Spinal cord (tissue), 9 donors: ENCODE measurements at regions not wholly inside any gene's neighbourhood (a gene's known extent, or its start where the extent isn't known, plus 50 kb on each side); places are given as distances from the start of the nearest gene placed in this dataset.
"Not testable (repeated sequence)": the region's sequence is repeated elsewhere in the genome, so short reads cannot be mapped to it uniquely, and the experiment has no call there.

ENCODE experiments used
- DNase-seq, 6 donors: peaks; one replicate each; pipeline versions ENCODE4 v3.0.0 to v3.0.0-alpha.2; 2013 to 2015; ENCODE audit warnings: low spot score in 6 of 6, low read depth in 4 of 6
- H3K27ac ChIP-seq: one replicate; pipeline ENCODE4 v1.5.1; 2013; ENCODE audit warnings: low read depth, low read length, control low read depth
- H3K27me3 ChIP-seq: one replicate; pipeline ENCODE4 v1.6.1; 2013; ENCODE audit warnings: low read length; ENCODE audit not compliant: control insufficient read depth, insufficient read depth
- H3K36me3 ChIP-seq: one replicate; pipeline ENCODE4 v1.6.1; 2013; ENCODE audit warnings: low read length; ENCODE audit not compliant: control insufficient read depth, insufficient read depth
- H3K4me1 ChIP-seq: one replicate; pipeline ENCODE4 v1.6.1; 2013; ENCODE audit warnings: low read length; ENCODE audit not compliant: control insufficient read depth, insufficient read depth
- H3K4me3 ChIP-seq: one replicate; pipeline ENCODE4 v1.5.1; 2013; ENCODE audit warnings: low read depth, low read length, control low read depth
- H3K9me3 ChIP-seq: one replicate; pipeline ENCODE4 v1.6.1; 2013; ENCODE audit warnings: low read length; ENCODE audit not compliant: control insufficient read depth, insufficient read depth
- WGBS: methylation state at CpG from one replicate; pipeline ENCODE4 v1.1.5; 2013; ENCODE audit warnings: missing lambda C conversion rate; ENCODE audit not compliant: insufficient coverage; 5-methylcytosine and 5-hydroxymethylcytosine counted together
- donor health status: healthy.

GRCh38 chr13:21884299-21884909 is 213.5 kb downstream of the FGF9 start:
- WGBS = no CpG with 5 or more reads among the region's 5 CpGs
- DNase-seq = no peak

GRCh38 chr13:21884965-21885567 is 214.2 kb downstream of the FGF9 start:
- no peaks in the 10 kb centered on the region for H3K9me3 ChIP-seq
- DNase-seq = no peak
- 85% methylated on average over 8 of the region's 9 CpGs for WGBS
- no peaks in the 10 kb centered on the region for H3K4me1 ChIP-seq
- no peaks in the 10 kb centered on the region for H3K36me3 ChIP-seq
- no peaks in the 10 kb centered on the region for H3K27me3 ChIP-seq
- H3K27ac ChIP-seq = no peak overlapping the region
- no peak overlapping the region for H3K4me3 ChIP-seq

More at GRCh38 chr13:21884299-21884909, 213.5 kb downstream of the FGF9 start:
- Histone ChIP-seq H3K9me3 (no peaks in the 10 kb centered on the region), H3K27ac (no peak overlapping the region), H3K27me3 (no peaks in the 10 kb centered on the region), H3K36me3 (no peaks in the 10 kb centered on the region), H3K4me1 (no peaks in the 10 kb centered on the region), H3K4me3 (no peak overlapping the region)

DNA sequence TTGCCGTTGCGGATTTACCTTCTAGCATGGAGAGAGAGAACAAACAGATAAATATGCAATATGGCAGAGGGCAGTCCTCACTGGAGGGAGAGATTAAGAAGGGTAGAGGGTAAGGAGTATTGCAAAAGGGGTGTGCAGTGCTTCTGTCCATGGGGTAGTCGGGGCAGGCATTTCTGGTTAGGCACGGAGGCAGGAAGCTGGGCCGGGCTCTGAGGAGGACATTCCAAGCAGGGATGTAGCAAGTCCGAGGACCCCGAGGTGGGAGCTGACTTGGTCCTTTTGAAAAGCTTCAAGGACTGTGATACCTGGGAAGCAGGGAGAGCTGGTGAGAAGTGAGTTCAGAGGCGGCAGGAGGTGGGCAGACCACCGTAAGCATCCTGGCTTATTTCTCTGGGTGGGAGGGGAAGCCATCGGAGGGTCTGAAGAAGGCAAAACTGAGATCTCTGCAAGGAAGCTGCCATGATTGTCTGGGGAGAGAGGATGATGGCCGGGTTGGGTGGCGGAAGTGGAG is 214.9 kb downstream of the FGF9 start:
- no peaks in the 10 kb centered on the region for H3K9me3 ChIP-seq
- no peak for DNase-seq
- no peaks in the 10 kb centered on the region for H3K36me3 ChIP-seq
- H3K27ac ChIP-seq = no peak overlapping the region
- H3K27me3 ChIP-seq = no peaks in the 10 kb centered on the region
- no peaks in the 10 kb centered on the region for H3K4me1 ChIP-seq
- no peak overlapping the region for H3K4me3 ChIP-seq
- 93% methylated on average over 11 of the region's 12 CpGs for WGBS

GRCh38 chr13:21889651-21890050 is 218.8 kb downstream of the FGF9 start:
- Histone ChIP-seq H3K27ac (no peak overlapping the region), H3K4me1 (no peaks in the 10 kb centered on the region), H3K27me3 (no peaks in the 10 kb centered on the region), H3K4me3 (no peak overlapping the region), H3K36me3 (no peaks in the 10 kb centered on the region), H3K9me3 (no peaks in the 10 kb centered on the region)
- WGBS = 50% methylated on average over 1 of the region's 5 CpGs
- DNase-seq = no peak

DNA sequence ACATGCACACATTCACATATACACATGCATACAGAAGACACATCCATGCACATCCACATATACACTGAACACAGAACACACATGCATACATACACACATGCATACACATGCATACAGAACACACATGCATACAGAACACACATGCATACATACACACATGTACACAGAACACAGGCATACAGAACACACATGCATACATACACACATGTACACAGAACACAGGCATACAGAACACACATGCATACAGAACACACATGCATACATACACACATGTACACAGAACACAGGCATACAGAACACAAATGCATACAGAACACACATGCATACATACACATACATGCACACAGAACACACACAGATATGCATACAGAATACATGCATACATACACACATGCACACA is 219.3 kb downstream of the FGF9 start:
- not testable (repeated sequence) for H3K9me3 ChIP-seq, H3K4me1 ChIP-seq, H3K27me3 ChIP-seq, DNase-seq, H3K36me3 ChIP-seq, H3K27ac ChIP-seq, H3K4me3 ChIP-seq

- WGBS = 86% methylated on average over 10 of the region's 10 CpGs
Observed at GRCh38 chr13:21894091-21894490, 223.2 kb downstream of the FGF9 start.

DNA sequence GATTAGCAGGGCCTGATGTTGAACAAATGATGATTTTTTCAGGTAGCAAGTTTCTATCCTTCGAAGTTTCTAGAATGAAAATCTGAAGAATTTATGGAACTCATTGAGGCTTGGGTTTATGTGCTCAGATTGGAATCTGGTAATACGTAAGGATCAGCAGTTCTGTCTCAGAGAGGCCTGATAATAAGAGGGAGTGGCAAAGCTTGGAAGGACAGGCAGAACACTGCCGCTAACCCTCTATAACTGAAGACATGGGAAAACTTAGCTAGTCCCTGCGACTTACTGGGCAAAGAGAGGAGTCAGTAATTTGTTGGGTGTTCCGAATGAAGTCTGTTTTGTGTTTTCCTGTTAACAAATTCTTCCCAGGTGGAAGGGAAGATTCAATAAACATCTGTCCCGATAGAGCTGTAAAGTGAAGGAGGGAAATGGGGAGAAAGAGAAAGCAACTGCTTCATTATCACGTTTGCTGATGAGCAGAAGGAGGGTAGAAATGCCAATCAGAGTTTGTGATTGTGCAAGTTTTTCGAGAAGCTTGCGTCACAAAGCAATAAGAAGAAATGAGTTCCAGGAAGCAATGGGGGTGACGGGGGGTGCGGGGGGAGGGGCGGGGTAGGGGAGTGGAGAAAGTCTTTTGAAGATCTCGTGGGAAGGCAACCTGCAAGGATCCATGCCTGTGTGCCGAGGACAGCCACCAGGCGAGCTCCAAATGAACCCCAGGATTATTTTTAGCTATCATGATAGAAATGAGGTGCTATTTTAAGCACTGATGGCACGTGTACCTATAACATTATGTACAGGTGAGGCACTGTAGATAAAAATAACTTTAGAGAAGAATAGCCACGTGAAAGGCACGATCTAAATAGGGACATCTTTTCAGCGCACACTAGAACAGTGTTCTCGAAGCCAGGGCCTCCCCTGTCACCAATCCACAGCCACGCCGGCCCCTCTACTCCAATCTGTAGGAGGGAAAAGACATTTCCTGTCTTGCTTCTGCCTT is 224.1 kb downstream of the FGF9 start:
- DNase-seq = peak in 1 of 6 donors; percentile 64
- WGBS = 71% methylated on average over 13 of the region's 22 CpGs
- Histone ChIP-seq H3K36me3 (no peaks in the 10 kb centered on the region), H3K9me3 (no peaks in the 10 kb centered on the region), H3K27ac (no peak overlapping the region), H3K4me1 (no peaks in the 10 kb centered on the region), H3K4me3 (no peak overlapping the region), H3K27me3 (no peaks in the 10 kb centered on the region)

More at GRCh38 chr13:21894091-21894490, 223.2 kb downstream of the FGF9 start:
- H3K36me3 ChIP-seq = no peaks in the 10 kb centered on the region
- H3K27ac ChIP-seq = no peak overlapping the region
- no peaks in the 10 kb centered on the region for H3K27me3 ChIP-seq
- DNase-seq = no peak
- no peaks in the 10 kb centered on the region for H3K4me1 ChIP-seq
- H3K9me3 ChIP-seq = no peaks in the 10 kb centered on the region
- no peak overlapping the region for H3K4me3 ChIP-seq

GRCh38 chr13:21895779-21896178 is 224.9 kb downstream of the FGF9 start:
- Histone ChIP-seq H3K9me3 (no peaks in the 10 kb centered on the region), H3K4me1 (no peaks in the 10 kb centered on the region), H3K4me3 (no peak overlapping the region), H3K27ac (no peak overlapping the region), H3K36me3 (no peaks in the 10 kb centered on the region), H3K27me3 (no peaks in the 10 kb centered on the region)
- no peak for DNase-seq
- WGBS = no CpG with 5 or more reads among the region's 4 CpGs

GRCh38 chr13:21897161-21897560 is 226.3 kb downstream of the FGF9 start:
- no peak overlapping the region for H3K27ac ChIP-seq
- H3K4me1 ChIP-seq = no peaks in the 10 kb centered on the region
- DNase-seq = no peak
- H3K36me3 ChIP-seq = no peaks in the 10 kb centered on the region
- H3K4me3 ChIP-seq = no peak overlapping the region
- H3K27me3 ChIP-seq = no peaks in the 10 kb centered on the region
- WGBS = 80% methylated on average over 6 of the region's 6 CpGs
- no peaks in the 10 kb centered on the region for H3K9me3 ChIP-seq
